Dedifferentiated amniotic fluid mesenchymal stem cell (primary cell): ENCODE measurements at regions not wholly inside any gene's neighbourhood (a gene's known extent, or its start where the extent isn't known, plus 50 kb on each side); places are given as distances from the start of the nearest gene placed in this dataset.
"Not testable (repeated sequence)": the region's sequence is repeated elsewhere in the genome, so short reads cannot be mapped to it uniquely, and the experiment has no call there.

Experiments
- DNase-seq: peaks from one replicate; pipeline ENCODE4 v3.0.0-alpha.2; 2016; ENCODE audit errors: extremely low spot score

- DNase-seq = no peak
Measured at GRCh38 chr13:96934889-96935489, 59.3 kb downstream of the OXGR1 start.

- no peak for DNase-seq
Measured at GRCh38 chr13:96925916-96926628, 68.2 kb downstream of the OXGR1 start.

- DNase-seq = no peak
Measured at GRCh38 chr13:96925477-96925876, 68.8 kb downstream of the OXGR1 start.

GRCh38 chr13:96918861-96919631 is 75.2 kb downstream of the OXGR1 start:
- not testable (repeated sequence) for DNase-seq

GRCh38 chr13:96904232-96904631 is 90.0 kb downstream of the OXGR1 start:
- DNase-seq = no peak

- DNase-seq = no peak
Measured at GRCh38 chr13:96903085-96903484, 91.2 kb downstream of the OXGR1 start.

- no peak for DNase-seq
Measured at GRCh38 chr13:96900986-96901385, 93.3 kb downstream of the OXGR1 start.

GRCh38 chr13:96899946-96900345 is 94.3 kb downstream of the OXGR1 start:
- DNase-seq = no peak

- DNase-seq = no peak
Measured at GRCh38 chr13:96898646-96899254, 95.5 kb downstream of the OXGR1 start.

GRCh38 chr13:96898212-96898611 is 96.1 kb downstream of the OXGR1 start:
- DNase-seq = peak; percentile 62
